Activated B cell treated with CpG ODN at 0.5 μM for 24 hours (primary cell): ENCODE measurements at regions not wholly inside any gene's neighbourhood (a gene's known extent, or its start where the extent isn't known, plus 50 kb on each side); places are given as distances from the start of the nearest gene placed in this dataset.

ENCODE experiments used
- ATAC-seq: fragments of 200-7000 bp; cut with Tn5 transposase; one replicate; pipeline ENCODE4 v1.10.0; 2021; ENCODE audit warnings: low read depth, mild to moderate bottlenecking, moderate library complexity
- CTCF ChIA-PET: fragments of 350-600 bp; sonication (Branson Sonifier 250); formaldehyde crosslinking; loops from one replicate; lab custom pipeline; 2021; ENCODE audit warnings: antibody characterized with exemption; lab: Charles Lee
- POLR2A ChIA-PET: fragments of 350-600 bp; sonication (Branson Sonifier 250); formaldehyde crosslinking; loops from one replicate; lab custom pipeline; 2021; ENCODE audit warnings: antibody characterized with exemption; lab: Charles Lee
- DNase-seq: peaks from one replicate; pipeline ENCODE4 v3.0.0; 2022
- H3K27ac Mint-ChIP-seq: one replicate; pipeline ENCODE4 v1.8.0; 2020; ENCODE audit warnings: mixed read lengths
- H3K27me3 Mint-ChIP-seq: one replicate; pipeline ENCODE4 v1.8.0; 2021; ENCODE audit warnings: mixed read lengths
- H3K36me3 Mint-ChIP-seq: one replicate; pipeline ENCODE4 v1.8.0; 2021; ENCODE audit warnings: low read depth, mixed read lengths
- H3K4me1 Mint-ChIP-seq: one replicate; pipeline ENCODE4 v1.8.0; 2021; ENCODE audit warnings: mixed read lengths
- H3K4me3 Mint-ChIP-seq: one replicate; pipeline ENCODE4 v1.8.0; 2020; ENCODE audit warnings: mild to moderate bottlenecking, mixed read lengths
- H3K9me3 Mint-ChIP-seq: one replicate; pipeline ENCODE4 v1.8.0; 2020; ENCODE audit warnings: mixed read lengths
- CTCF ChIP-seq: fragments of 200-600 bp; IDR thresholded peaks from one replicate; pipeline ENCODE4 v1.8.0; 2022; ENCODE audit warnings: antibody characterized with exemption, mild to moderate bottlenecking
- intact Hi-C: fragments of 100-400 bp; cut with micrococcal nuclease; formaldehyde crosslinking; loops from one replicate; pipeline ENCODE4 v1.15.1; 2024

GRCh38 chr5:39539470-39539869 lies 114.7 kb upstream of the DAB2 start:
- CTCF ChIA-PET: interaction anchor here (2.3 kb wide), 1 partner anchor 322 kb away, joined by 6 read pairs; no protein-coding TSS in a partner anchor
- Mint-ChIP-seq H3K27ac (no peak overlapping the region), H3K4me3 (no peak overlapping the region), H3K36me3 (no peaks in the 10 kb centered on the region), H3K4me1 (no peaks in the 10 kb centered on the region), H3K9me3 (no peaks in the 10 kb centered on the region), H3K27me3 (peaks cover 10% of the 10 kb centered on the region)
- DNase-seq: no peak
- POLR2A ChIA-PET: no interaction called here
- no peak for ATAC-seq
- intact Hi-C loops: no loop called here
- no peak for TF ChIP-seq CTCF

GRCh38 chr5:39534690-39535089 lies 109.9 kb upstream of the DAB2 start:
- ChIA-PET POLR2A (no interaction called here), CTCF (no interaction called here)
- H3K4me3 Mint-ChIP-seq: no peak overlapping the region
- no peaks in the 10 kb centered on the region for H3K9me3 Mint-ChIP-seq
- no peak for TF ChIP-seq CTCF
- no peak for ATAC-seq
- H3K27ac Mint-ChIP-seq: no peak overlapping the region
- H3K36me3 Mint-ChIP-seq: no peaks in the 10 kb centered on the region
- no peak for DNase-seq
- H3K4me1 Mint-ChIP-seq: no peaks in the 10 kb centered on the region
- intact Hi-C loops: no loop called here
- peaks cover 10% of the 10 kb centered on the region for H3K27me3 Mint-ChIP-seq

GRCh38 chr5:39533749-39534148 lies 109.0 kb upstream of the DAB2 start:
- no peaks in the 10 kb centered on the region for H3K4me1 Mint-ChIP-seq
- H3K27ac Mint-ChIP-seq: no peak overlapping the region
- CTCF ChIA-PET: no interaction called here
- ATAC-seq (no peak), DNase-seq (no peak)
- no peak for TF ChIP-seq CTCF
- no peaks in the 10 kb centered on the region for H3K36me3 Mint-ChIP-seq
- intact Hi-C loops: no loop called here
- H3K9me3 Mint-ChIP-seq: no peaks in the 10 kb centered on the region
- peaks cover 10% of the 10 kb centered on the region for H3K27me3 Mint-ChIP-seq
- H3K4me3 Mint-ChIP-seq: no peak overlapping the region
- POLR2A ChIA-PET: no interaction called here

GRCh38 chr5:39532511-39532910 lies 107.7 kb upstream of the DAB2 start:
- CTCF ChIA-PET: interaction anchor here (1.6 kb wide), 1 partner anchor 15 kb away, joined by 5 read pairs; no protein-coding TSS in a partner anchor
- H3K27me3 Mint-ChIP-seq: peaks cover 7% of the 10 kb centered on the region
- H3K9me3 Mint-ChIP-seq: no peaks in the 10 kb centered on the region
- no peak for DNase-seq
- no peaks in the 10 kb centered on the region for H3K36me3 Mint-ChIP-seq
- H3K4me3 Mint-ChIP-seq: no peak overlapping the region
- POLR2A ChIA-PET: no interaction called here
- no peaks in the 10 kb centered on the region for H3K4me1 Mint-ChIP-seq
- no peak overlapping the region for H3K27ac Mint-ChIP-seq
- no peak for TF ChIP-seq CTCF
- intact Hi-C loops: no loop called here
- ATAC-seq: no peak

- no peak for DNase-seq
These were observed 106.5 kb upstream of the DAB2 start for GRCh38 chr5:39531306-39531705.

More at GRCh38 chr5:39531306-39531705, 106.5 kb upstream of the DAB2 start:
- no peak overlapping the region for H3K4me3 Mint-ChIP-seq
- peaks cover 2% of the 10 kb centered on the region for H3K4me1 Mint-ChIP-seq
- no peak for TF ChIP-seq CTCF
- POLR2A ChIA-PET: no interaction called here
- intact Hi-C loops: no loop called here
- H3K9me3 Mint-ChIP-seq: no peaks in the 10 kb centered on the region
- no peak for ATAC-seq
- no peaks in the 10 kb centered on the region for H3K36me3 Mint-ChIP-seq
- H3K27ac Mint-ChIP-seq: no peak overlapping the region
- CTCF ChIA-PET: no interaction called here
- peaks cover 6% of the 10 kb centered on the region for H3K27me3 Mint-ChIP-seq
